IPS-NIHi7 (cell line): ENCODE measurements at regions not wholly inside any gene's neighbourhood (a gene's known extent, or its start where the extent isn't known, plus 50 kb on each side); places are given as distances from the start of the nearest gene placed in this dataset.

Source experiments
- DNase-seq: peaks from one replicate; pipeline ENCODE4 v3.0.0; 2012; ENCODE audit warnings: mixed read lengths; ENCODE audit errors: extremely low spot score

- DNase-seq: no peak
These were observed 387.5 kb downstream of the PLK2 start for GRCh38 chr5:58072300-58072965.

DNA sequence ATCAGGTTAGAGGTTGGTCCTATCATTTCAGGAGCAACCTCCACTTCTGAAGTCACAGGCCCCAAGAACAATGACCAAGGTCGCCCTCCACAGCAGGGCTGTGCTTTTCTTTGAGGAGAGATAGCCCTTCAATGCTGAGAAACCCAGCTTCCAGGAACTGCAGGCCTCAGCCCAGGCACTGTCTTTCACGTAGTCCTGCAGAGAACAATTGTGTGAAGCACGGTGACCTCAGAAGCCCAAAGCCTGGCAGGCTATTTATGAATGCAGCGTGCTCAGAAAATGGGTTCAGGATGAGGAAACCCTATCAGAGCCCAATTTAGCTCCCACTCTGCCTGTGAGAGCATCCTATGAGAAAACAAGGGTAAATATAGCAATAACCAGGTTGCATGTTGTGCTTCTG is 388.3 kb downstream of the PLK2 start:
- peak; percentile 29 for DNase-seq

GRCh38 chr5:58069846-58070245 is 390.0 kb downstream of the PLK2 start:
- no peak for DNase-seq

GRCh38 chr5:58069016-58069705 is 390.7 kb downstream of the PLK2 start:
- DNase-seq: no peak

- DNase-seq: no peak
These were observed 393.3 kb downstream of the PLK2 start for GRCh38 chr5:58066557-58066956.

DNA sequence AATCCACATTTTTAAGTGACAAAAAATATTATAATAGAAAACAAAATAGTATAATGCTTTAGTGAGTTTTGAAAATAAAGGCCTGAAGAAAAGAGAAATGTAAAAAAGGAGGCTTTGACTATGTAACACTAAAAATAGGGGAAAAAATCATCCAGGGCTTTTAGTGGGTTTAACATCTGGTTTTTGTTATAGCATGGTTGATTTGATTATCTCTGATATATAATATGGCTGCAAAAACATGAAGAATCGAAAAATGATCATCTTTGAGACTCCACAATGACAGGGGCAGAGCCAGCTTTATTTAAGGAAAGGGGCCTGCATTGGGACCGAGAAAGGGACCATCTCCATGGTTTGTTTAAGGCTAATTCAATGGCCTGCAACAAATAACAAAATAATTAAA is 393.8 kb downstream of the PLK2 start:
- no peak for DNase-seq

- DNase-seq: no peak
These were observed 395.1 kb downstream of the PLK2 start for GRCh38 chr5:58064801-58065200.

DNA sequence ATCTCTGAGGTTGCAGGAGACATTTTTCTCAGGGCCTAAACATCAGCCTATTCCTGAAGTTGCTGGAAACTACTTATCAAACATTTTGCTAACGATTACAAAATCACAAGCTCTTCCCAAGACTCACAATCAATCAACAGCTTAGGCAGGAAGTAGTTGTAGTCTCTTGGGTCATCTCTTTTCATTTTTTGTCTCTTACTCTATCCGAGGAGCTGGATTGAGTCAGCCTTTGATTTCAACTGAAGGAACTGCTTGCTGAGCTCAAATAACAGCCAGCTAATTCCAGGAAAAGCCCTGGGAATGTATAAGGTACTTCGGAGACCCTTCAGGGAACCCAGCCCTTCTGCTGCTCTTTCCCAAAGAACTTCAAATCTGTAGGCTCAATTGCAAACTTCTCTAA is 398.9 kb downstream of the PLK2 start:
- DNase-seq: no peak

- no peak for DNase-seq
These were observed 402.6 kb downstream of the PLK2 start for GRCh38 chr5:58057324-58057723.

- no peak for DNase-seq
These were observed 403.3 kb downstream of the PLK2 start for GRCh38 chr5:58056546-58056945.

DNA sequence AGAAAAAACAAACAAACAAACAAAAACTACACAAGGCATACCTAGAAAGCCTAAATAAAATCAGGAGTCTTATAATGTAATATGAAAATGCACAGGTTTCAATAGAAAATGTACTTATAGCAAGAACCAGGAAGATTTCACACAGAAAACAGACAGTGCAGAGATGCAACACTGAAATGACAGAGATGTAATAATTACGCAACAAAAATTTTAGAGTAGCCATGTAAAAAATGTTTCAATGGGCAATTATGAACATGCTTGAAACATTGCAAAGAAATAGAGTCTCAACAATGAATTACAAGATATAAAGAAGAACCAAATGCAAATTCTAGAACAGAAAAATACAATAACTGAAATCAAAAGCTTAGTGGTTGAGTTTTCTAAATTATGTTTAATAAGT is 405.9 kb downstream of the PLK2 start:
- no peak for DNase-seq

GRCh38 chr5:58048954-58049353 is 410.9 kb downstream of the PLK2 start:
- DNase-seq: peak; percentile 1

DNA sequence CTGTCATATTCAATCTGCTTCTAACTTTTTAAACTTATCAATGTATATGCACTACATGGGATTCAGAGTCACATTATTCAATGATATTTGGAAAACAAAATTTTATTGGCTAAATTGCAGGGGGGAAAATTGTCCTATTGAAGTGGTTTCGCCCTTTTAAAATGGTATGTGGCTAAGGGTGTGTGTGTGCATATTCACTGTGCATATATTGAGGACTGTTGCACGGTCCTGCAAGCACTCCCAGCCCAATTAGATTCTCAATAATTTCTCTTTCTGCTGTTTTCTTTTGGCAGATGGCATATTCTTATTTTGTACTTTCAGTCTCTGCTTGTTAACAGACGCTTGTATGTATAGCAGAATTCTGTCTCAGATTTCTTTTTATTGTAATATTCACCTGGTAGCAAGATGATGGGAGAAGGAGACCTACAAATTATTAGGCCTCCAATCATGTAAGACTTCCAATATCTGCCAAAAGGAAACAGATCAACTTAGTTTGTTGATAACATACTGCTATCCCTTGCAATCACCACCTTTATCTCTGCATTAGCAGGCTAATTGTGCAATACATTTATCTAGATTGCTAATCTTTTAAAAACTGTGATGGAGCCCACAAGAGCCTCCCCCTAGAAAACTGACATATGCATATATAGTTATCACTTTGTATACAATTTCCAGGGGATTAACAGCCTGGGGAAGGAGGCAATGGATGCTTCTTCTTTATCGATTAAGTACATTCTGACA is 411.5 kb downstream of the PLK2 start:
- peak; percentile 1 for DNase-seq

DNA sequence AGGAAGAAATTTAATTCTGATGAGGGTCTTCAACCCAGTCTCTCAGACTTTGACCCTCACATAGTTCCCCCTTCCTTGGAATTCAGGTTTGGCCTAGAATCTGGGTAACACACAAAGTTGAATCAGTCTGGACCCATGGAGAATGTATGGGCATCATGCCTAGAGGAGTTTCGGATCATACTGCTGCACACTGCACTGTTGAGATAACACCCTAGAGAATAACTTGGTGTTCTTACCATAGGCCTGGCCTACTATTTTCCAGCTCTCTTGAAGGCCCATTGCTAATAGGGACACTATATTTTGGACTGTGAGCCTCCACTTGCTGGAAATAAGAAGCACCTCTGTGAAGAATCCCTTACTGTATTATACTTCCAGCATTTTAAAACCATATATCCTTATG is 413.5 kb downstream of the PLK2 start:
- DNase-seq: peak; percentile 1

DNA sequence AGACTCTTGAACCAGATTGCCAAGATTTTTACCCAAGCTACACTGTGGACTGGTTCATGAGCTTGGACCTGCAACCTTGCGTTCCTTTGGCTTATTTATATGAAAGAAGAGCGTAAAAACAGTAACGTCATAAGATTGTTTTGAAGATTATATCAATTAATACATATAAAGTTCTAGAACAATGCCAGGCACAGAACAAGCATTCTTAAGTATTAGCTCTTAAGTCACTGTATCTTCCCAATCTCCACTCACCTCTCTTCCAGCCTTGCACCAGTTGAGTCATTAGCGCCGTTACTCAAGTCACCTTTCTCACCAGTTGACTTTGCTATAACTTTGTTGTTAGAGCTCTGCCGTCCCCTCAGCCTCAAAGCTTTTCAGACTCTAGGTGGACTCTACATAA is 415.7 kb downstream of the PLK2 start:
- DNase-seq: peak; percentile 1

DNA sequence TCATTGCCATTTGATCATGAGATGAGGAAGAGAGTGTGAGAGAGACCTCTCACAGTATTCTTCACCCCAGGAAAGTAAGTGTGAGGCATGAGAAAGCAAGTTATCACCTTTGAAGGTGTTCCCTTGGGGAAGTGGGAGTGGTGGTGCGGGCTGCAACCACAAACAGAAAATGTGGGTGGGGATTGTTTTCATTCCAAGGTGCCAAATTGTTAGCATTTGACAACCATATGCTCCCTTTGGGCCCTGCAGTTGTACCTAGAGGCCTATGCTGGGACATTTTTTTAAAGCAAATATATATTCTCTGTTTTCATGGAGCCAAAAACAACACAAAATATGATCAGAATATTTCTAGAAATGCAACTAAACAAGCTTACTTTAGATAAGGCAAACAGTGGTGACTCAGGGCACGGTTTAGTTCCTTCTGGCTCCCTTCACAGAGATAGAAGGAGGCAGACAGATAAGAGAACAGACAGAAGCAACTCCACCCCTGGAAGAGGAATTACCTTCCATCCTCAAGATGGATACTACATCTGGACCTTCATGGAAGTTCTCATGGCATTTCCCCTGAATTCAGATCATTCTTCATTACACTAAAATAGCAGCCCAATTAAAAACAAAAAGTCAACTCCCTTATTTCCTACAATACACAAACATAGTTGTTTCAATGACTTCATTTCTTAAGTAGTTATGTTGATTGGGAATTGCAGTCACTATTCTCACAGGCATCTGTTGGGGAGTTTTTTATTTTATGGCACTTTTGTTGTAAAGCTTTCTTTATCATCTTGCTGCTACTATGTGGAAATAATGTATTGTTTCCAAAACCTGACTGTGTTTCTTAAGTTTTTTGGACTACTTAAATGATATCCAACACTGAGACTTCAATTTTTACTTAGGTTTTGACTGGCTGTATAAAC is 416.6 kb downstream of the PLK2 start:
- DNase-seq: peak; percentile 25

DNA sequence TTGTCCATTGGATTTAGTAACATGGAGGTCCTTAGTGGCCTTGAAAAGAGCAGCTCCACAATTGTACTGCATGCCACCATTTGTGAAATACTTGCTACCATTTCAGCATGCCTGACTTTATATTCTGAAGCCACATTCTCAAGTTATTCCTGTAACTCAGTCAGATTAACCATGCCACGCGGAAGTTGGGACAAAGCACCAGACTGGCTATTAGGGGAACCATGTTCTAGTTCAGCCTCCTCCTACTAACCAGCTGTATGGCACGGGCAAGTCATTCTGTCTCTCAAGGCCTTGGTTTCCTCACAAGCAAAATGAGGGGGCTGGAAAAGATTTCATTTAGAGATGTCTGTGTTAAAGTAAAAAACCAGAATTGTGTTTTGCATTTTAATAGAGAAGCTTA is 418.0 kb downstream of the PLK2 start:
- peak; percentile 2 for DNase-seq

GRCh38 chr5:58040846-58041245 is 419.0 kb downstream of the PLK2 start:
- no peak for DNase-seq

- DNase-seq: peak; percentile 0
These were observed 419.8 kb downstream of the PLK2 start for GRCh38 chr5:58040044-58040443.

GRCh38 chr5:58037899-58038298 is 422.0 kb downstream of the PLK2 start:
- no peak for DNase-seq

- DNase-seq: no peak
These were observed 434.1 kb downstream of the PLK2 start for GRCh38 chr5:58025809-58026208.

DNA sequence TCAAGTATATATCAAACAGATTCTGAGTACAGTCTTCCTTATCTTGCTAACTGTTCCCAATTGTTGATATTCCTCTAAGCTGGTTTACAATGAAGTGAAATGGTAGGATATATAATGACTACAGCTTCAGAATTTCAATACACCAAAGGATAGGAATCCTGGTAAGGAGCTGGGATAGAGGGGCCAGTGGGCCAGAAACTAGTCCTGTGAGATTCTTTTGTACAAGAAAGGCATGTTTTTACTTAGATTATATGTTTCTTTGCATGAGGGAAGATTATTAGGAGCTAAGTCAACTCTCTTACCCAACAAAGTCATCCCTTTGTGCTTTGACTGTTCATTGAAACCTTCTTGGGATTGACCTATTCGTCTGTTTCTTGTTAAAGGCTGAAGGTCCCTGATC is 435.7 kb downstream of the PLK2 start:
- DNase-seq: no peak
